ENCODE measurements at regions not wholly inside any gene's neighbourhood (a gene's known extent, or its start where the extent isn't known, plus 50 kb on each side); places are given as distances from the start of the nearest gene placed in this dataset.

- Histone ChIP-seq H3K4me3 (replicated peaks in 1 of 3; ENCODE audit: low read depth in 2 of 3, low read length in 3 of 3) (no peak overlapping the region), H3K9ac (ENCODE audit: insufficient read depth, low read length, poor library complexity, severe bottlenecking) (no peak overlapping the region), H3K27me3 (ENCODE audit: control insufficient read depth in 2 of 2, insufficient read depth in 2 of 2, low read length in 2 of 2) (no peaks in the 10 kb centered on the region), H2AFZ (ENCODE audit: insufficient read depth, low read depth, low read length, poor library complexity, severe bottlenecking) (no peak overlapping the region), H3K36me3 (replicated peaks in 1 of 2; ENCODE audit: control insufficient read depth in 1 of 2, insufficient read depth in 2 of 2, low read length in 2 of 2) (no peaks in the 10 kb centered on the region), H3K4me1 (ENCODE audit: control insufficient read depth in 1 of 2, insufficient read depth in 2 of 2, low read length in 2 of 2) (no peaks in the 10 kb centered on the region), H4K20me1 (ENCODE audit: insufficient read depth, low read length) (no peaks in the 10 kb centered on the region), H3K79me2 (ENCODE audit: insufficient read depth, low read length) (no peaks in the 10 kb centered on the region), H3K4me2 (replicated peaks; ENCODE audit: extremely low read depth, low read length, poor library complexity, severe bottlenecking) (no peak overlapping the region), H3K9me3 (replicated peaks in 1 of 2; ENCODE audit: control insufficient read depth in 1 of 2, insufficient read depth in 1 of 2, low read length in 2 of 2) (peaks cover 9 to 22% of the 10 kb centered on the region in 2 donors), H3K27ac (ENCODE audit: low read depth in 1 of 2, low read length in 2 of 2) (no peak overlapping the region)
- no peak for DNase-seq
- Mint-ChIP-seq H3K36me3 (no peaks in the 10 kb centered on the region), H3K4me3 (no peak overlapping the region), H3K9me3 (peaks cover 5 to 15% (median 12%) of the 10 kb centered on the region in 7 donors), H3K4me1 (no peaks in the 10 kb centered on the region), H3K27me3 (ENCODE audit: low read depth in 3 of 3) (no peaks in the 10 kb centered on the region), H3K27ac (no peak overlapping the region)
- intact Hi-C loops (cut with micrococcal nuclease): no loop called here
- no peak for TF ChIP-seq CTCF (IDR thresholded peaks at IDR 0.05)
- WGBS (ENCODE audit: insufficient coverage): no CpG with 5 or more reads among the region's 4 CpGs
Measured at GRCh38 chr1:80582980-80583379, 1217.8 kb upstream of the ADGRL2 start.

DNA sequence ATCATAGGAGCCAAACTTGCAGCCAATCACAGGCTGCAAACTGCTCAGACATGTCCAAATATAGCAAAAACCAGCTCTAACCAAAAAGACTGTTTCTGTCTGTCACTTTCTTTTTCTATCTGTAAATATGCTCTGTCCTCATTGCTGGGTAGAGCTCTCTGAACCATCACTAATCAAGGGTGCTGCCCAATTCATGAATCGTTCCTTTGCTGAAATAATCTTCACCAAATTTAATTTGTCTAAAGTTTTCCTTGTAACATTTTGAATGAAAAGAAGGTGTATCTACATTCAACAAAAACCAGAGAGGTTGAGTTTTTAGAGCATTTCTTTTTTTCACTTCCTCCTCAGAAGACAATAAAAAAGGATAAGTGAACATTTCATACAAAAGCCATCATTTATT lies 1221.7 kb upstream of the ADGRL2 start:
- H4K20me1 ChIP-seq (ENCODE audit: insufficient read depth, low read length): no peaks in the 10 kb centered on the region
- WGBS (ENCODE audit: insufficient coverage): no CpG with 5 or more reads among the region's 1 CpG
- H3K9me3 Mint-ChIP-seq: peaks cover 2 to 15% (median 9%) of the 10 kb centered on the region in 7 donors
- no peak overlapping the region for H3K4me3 Mint-ChIP-seq
- no peaks in the 10 kb centered on the region for H3K79me2 ChIP-seq (ENCODE audit: insufficient read depth, low read length)
- no peaks in the 10 kb centered on the region for H3K36me3 ChIP-seq (replicated peaks in 1 of 2; ENCODE audit: control insufficient read depth in 1 of 2, insufficient read depth in 2 of 2, low read length in 2 of 2)
- no peaks in the 10 kb centered on the region for H3K36me3 Mint-ChIP-seq
- no peaks in the 10 kb centered on the region for H3K4me1 Mint-ChIP-seq
- H3K27ac ChIP-seq (ENCODE audit: low read depth in 1 of 2, low read length in 2 of 2): no peak overlapping the region
- intact Hi-C loops (cut with micrococcal nuclease): no loop called here
- no peaks in the 10 kb centered on the region for H3K27me3 Mint-ChIP-seq (ENCODE audit: low read depth in 3 of 3)
- no peak overlapping the region for H3K4me3 ChIP-seq (replicated peaks in 1 of 3; ENCODE audit: low read depth in 2 of 3, low read length in 3 of 3)
- H3K4me2 ChIP-seq (replicated peaks; ENCODE audit: extremely low read depth, low read length, poor library complexity, severe bottlenecking): no peak overlapping the region
- H3K9me3 ChIP-seq (replicated peaks in 1 of 2; ENCODE audit: control insufficient read depth in 1 of 2, insufficient read depth in 1 of 2, low read length in 2 of 2): peaks cover 7 to 16% of the 10 kb centered on the region in 2 donors
- no peak overlapping the region for H3K9ac ChIP-seq (ENCODE audit: insufficient read depth, low read length, poor library complexity, severe bottlenecking)
- H3K27me3 ChIP-seq (ENCODE audit: control insufficient read depth in 2 of 2, insufficient read depth in 2 of 2, low read length in 2 of 2): no peaks in the 10 kb centered on the region
- no peak for TF ChIP-seq CTCF (IDR thresholded peaks at IDR 0.05)
- no peak overlapping the region for H3K27ac Mint-ChIP-seq
- no peaks in the 10 kb centered on the region for H3K4me1 ChIP-seq (ENCODE audit: control insufficient read depth in 1 of 2, insufficient read depth in 2 of 2, low read length in 2 of 2)
- DNase-seq: no peak
- H2AFZ ChIP-seq (ENCODE audit: insufficient read depth, low read depth, low read length, poor library complexity, severe bottlenecking): no peak overlapping the region
